Testis (tissue), 2 donors: ENCODE measurements at regions not wholly inside any gene's neighbourhood (a gene's known extent, or its start where the extent isn't known, plus 50 kb on each side); places are given as distances from the start of the nearest gene placed in this dataset.

Experiments
- POLR2A ChIP-seq: fragments of 450-650 bp; IDR thresholded peaks from one replicate; pipeline ENCODE4 v1.6.1; 2017; ENCODE audit warnings: antibody characterized with exemption, mild to moderate bottlenecking, moderate library complexity
- TF ChIP-seq, protein P1 (sequence below), 3 experiments: fragments of 450-650 bp in 2 of 3; fragments of 200-600 bp in 1 of 3; sonication (generic) in 1 of 3; IDR thresholded peaks; one replicate each; pipeline ENCODE4 v1.5.1; 2016 to 2019; ENCODE audit warnings: antibody characterized with exemption in 3 of 3, mild to moderate bottlenecking in 2 of 3, moderate library complexity in 1 of 3

DNA sequence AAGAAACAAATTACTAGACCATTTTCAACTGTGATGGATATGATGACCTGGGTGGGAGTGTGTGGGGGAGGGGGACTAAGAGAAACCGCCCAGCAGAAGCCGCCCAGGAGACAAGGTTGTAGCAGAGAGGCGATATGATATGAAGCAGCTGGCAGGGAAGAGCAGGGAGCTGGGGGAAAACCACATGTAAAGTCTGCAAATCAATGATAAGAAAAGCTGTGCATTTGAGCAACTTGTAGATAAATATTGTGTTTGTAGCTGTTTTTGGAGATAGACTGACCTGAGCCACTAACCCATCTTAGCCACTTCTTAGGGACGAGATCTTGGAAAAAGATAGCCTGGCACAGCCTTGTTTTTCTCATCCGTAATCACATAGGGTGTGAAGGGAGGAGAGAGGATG lies 252.6 kb downstream of the SEC23IP start:
- TF ChIP-seq, protein P1, sequence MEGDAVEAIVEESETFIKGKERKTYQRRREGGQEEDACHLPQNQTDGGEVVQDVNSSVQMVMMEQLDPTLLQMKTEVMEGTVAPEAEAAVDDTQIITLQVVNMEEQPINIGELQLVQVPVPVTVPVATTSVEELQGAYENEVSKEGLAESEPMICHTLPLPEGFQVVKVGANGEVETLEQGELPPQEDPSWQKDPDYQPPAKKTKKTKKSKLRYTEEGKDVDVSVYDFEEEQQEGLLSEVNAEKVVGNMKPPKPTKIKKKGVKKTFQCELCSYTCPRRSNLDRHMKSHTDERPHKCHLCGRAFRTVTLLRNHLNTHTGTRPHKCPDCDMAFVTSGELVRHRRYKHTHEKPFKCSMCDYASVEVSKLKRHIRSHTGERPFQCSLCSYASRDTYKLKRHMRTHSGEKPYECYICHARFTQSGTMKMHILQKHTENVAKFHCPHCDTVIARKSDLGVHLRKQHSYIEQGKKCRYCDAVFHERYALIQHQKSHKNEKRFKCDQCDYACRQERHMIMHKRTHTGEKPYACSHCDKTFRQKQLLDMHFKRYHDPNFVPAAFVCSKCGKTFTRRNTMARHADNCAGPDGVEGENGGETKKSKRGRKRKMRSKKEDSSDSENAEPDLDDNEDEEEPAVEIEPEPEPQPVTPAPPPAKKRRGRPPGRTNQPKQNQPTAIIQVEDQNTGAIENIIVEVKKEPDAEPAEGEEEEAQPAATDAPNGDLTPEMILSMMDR (IDR thresholded peaks at IDR 0.05) = no peak
- no peak for TF ChIP-seq POLR2A
